Progenitor cell of endocrine pancreas (in vitro differentiated cells): ENCODE measurements at regions not wholly inside any gene's neighbourhood (a gene's known extent, or its start where the extent isn't known, plus 50 kb on each side); places are given as distances from the start of the nearest gene placed in this dataset.

ENCODE experiments used
- DNase-seq: peaks from one replicate; pipeline ENCODE4 v3.0.0; 2021; ENCODE audit warnings: low spot score; ENCODE audit not compliant: unreplicated experiment
- H3K27ac Mint-ChIP-seq: 2 replicates; pipeline ENCODE4 v1.8.0; 2021; ENCODE audit warnings: mild to moderate bottlenecking, moderate library complexity, mixed read lengths
- H3K27me3 Mint-ChIP-seq: 2 replicates; pipeline ENCODE4 v1.8.0; 2021; ENCODE audit warnings: mixed read lengths
- H3K36me3 Mint-ChIP-seq: 2 replicates; pipeline ENCODE4 v1.8.0; 2022; ENCODE audit warnings: mixed read lengths; ENCODE audit not compliant: insufficient read depth
- H3K4me1 Mint-ChIP-seq: 2 replicates; pipeline ENCODE4 v1.8.0; 2021; ENCODE audit warnings: low read depth, mixed read lengths
- H3K4me3 Mint-ChIP-seq: 2 replicates; pipeline ENCODE4 v1.8.0; 2021; ENCODE audit warnings: low read depth, mild to moderate bottlenecking, moderate library complexity, mixed read lengths
- H3K9me3 Mint-ChIP-seq: 2 replicates; pipeline ENCODE4 v1.8.0; 2021; ENCODE audit warnings: low read depth, mixed read lengths
- CTCF ChIP-seq: fragments of 200-600 bp; sonication (generic); IDR thresholded peaks from one replicate; pipeline ENCODE4 v1.5.0; 2021; ENCODE audit warnings: antibody characterized with exemption, mild to moderate bottlenecking; ENCODE audit not compliant: unreplicated experiment

GRCh38 chr16:62256406-62256805, 220.2 kb upstream of the CDH8 start:
- Mint-ChIP-seq H3K9me3 (no peaks in the 10 kb centered on the region), H3K4me3 (no peak overlapping the region), H3K27ac (no peak overlapping the region), H3K36me3 (no peaks in the 10 kb centered on the region), H3K4me1 (peaks cover 10% of the 10 kb centered on the region), H3K27me3 (no peaks in the 10 kb centered on the region)
- no peak for DNase-seq
- TF ChIP-seq CTCF: peak; percentile 57

GRCh38 chr16:62254847-62255246, 218.6 kb upstream of the CDH8 start:
- Mint-ChIP-seq H3K9me3 (no peaks in the 10 kb centered on the region), H3K27ac (no peak overlapping the region), H3K4me3 (no peak overlapping the region), H3K4me1 (peaks cover 10% of the 10 kb centered on the region), H3K36me3 (no peaks in the 10 kb centered on the region), H3K27me3 (peaks cover 2% of the 10 kb centered on the region)
- DNase-seq: no peak
- no peak for TF ChIP-seq CTCF

- H3K36me3 Mint-ChIP-seq: no peaks in the 10 kb centered on the region
- peaks cover 3% of the 10 kb centered on the region for H3K27me3 Mint-ChIP-seq
- no peaks in the 10 kb centered on the region for H3K9me3 Mint-ChIP-seq
- peaks cover 10% of the 10 kb centered on the region for H3K4me1 Mint-ChIP-seq
- H3K27ac Mint-ChIP-seq: no peak overlapping the region
- no peak for DNase-seq
- H3K4me3 Mint-ChIP-seq: no peak overlapping the region
- TF ChIP-seq CTCF: no peak
Measured at GRCh38 chr16:62254372-62254771, 218.1 kb upstream of the CDH8 start.

- peaks cover 3% of the 10 kb centered on the region for H3K27me3 Mint-ChIP-seq
- H3K4me3 Mint-ChIP-seq: no peak overlapping the region
- H3K27ac Mint-ChIP-seq: no peak overlapping the region
- H3K36me3 Mint-ChIP-seq: no peaks in the 10 kb centered on the region
- H3K9me3 Mint-ChIP-seq: no peaks in the 10 kb centered on the region
- no peak for TF ChIP-seq CTCF
- H3K4me1 Mint-ChIP-seq: peaks cover 10% of the 10 kb centered on the region
- no peak for DNase-seq
Measured at GRCh38 chr16:62253966-62254365, 217.7 kb upstream of the CDH8 start.

GRCh38 chr16:62249069-62249468, 212.8 kb upstream of the CDH8 start:
- TF ChIP-seq CTCF: peak; percentile 15
- H3K4me3 Mint-ChIP-seq: no peak overlapping the region
- no peak for DNase-seq
- no peak overlapping the region for H3K27ac Mint-ChIP-seq
- peaks cover 3% of the 10 kb centered on the region for H3K27me3 Mint-ChIP-seq
- H3K36me3 Mint-ChIP-seq: no peaks in the 10 kb centered on the region
- peaks cover 3% of the 10 kb centered on the region for H3K9me3 Mint-ChIP-seq
- H3K4me1 Mint-ChIP-seq: peaks cover 7% of the 10 kb centered on the region
